Fibroblast of peridontal ligament (primary cell): ENCODE measurements at regions not wholly inside any gene's neighbourhood (a gene's known extent, or its start where the extent isn't known, plus 50 kb on each side); places are given as distances from the start of the nearest gene placed in this dataset.
A peak's percentile ranks its signal among the peaks of the same experiment; 100 is the strongest.
"Not testable (repeated sequence)": the region's sequence is repeated elsewhere in the genome, so short reads cannot be mapped to it uniquely, and the experiment has no call there.

Experiments
- DNase-seq: peaks from one replicate; pipeline ENCODE4 v3.0.0-alpha.2; 2010; ENCODE audit errors: extremely low read depth

DNA sequence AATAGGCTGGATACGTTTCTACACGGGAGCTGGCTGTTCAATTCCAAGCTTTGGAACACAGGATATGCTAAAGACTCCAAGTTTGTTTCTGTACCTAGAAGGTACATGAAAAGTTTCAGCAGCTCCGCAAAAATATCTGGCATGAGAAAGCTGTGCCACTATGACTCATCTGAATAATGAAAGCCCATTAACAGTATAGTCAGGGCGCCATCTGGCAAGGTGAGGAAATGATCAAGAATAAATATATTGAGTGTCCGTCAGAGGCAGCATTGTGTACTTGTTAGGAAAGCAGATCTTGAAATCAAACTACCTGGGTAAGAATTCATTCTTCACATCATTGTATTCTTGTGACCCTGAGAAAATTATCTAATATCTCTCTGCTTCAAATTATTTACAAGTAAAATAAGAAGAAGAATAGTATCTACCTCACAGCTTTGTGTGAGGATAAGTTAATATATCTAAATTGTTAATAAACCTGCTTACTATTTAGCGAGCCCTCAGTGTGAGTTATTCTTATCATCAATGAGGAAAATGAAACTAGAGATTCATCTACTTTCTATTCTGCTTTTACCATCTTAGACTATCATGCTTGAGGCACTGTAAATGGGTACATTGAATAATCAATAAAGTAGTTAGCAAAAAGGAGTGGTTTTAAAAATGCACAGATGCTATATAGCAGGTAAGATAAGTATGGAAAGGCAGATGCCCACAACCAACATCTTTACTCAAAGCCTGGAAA lies 53.5 kb downstream of the FSCB start:
- DNase-seq = no peak

DNA sequence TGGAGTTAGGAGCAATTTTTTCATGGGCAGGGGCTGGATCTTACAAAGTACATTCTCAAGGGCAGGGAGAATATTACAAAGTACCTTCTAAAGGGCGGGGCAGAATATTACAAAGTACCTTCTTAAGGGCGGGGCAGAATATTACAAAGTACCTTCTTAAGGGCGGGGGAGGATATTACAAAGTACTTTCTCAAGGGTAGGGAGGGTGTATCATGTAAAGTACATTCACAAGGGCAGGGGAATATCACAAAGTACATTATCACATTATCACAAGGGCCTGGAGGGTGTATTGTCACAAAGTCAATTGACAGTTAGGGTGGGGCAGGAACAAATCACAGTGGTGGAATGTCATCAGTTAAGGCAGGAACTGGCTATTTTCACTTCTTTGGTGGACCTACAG lies 56.9 kb downstream of the FSCB start:
- not testable (repeated sequence) for DNase-seq

DNA sequence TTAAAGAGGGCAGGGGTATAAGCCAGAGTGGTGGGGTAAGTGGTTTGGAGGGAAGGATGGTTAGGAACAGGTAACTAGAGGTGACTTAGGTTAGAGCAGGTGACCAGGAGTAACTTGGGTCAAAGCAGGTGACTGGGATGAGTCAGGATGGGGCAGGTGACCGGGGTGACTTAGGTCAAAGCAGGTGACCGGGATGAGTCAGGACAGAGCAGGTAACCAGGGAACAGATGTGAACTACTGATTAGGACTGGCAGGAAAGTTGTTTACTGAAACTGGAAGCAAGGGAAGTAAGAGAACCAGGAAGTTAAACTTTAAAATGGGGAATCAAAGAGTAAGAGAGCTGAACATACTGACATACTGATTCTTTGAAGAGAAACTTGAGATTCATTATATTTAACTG lies 57.4 kb downstream of the FSCB start:
- DNase-seq = no peak

DNA sequence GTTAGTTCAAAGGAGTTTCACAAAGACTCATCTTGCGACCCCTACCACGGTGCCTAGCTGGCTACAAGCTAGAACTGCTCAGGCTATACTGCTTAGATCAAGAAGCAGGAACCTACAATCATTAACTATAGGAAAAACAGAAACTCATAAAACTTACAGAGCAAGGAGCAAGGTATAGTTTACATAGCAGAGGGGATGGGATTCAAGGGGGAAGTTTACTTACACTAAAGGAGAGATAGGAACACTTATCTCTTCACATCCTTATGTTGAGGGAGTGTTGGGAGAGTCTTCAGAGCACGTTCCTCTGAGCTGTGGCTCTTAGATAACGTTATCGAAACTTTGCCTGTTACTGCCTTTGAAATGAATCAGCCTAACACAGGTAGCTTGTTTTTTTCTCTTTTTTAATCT lies 58.1 kb downstream of the FSCB start:
- DNase-seq = no peak

DNA sequence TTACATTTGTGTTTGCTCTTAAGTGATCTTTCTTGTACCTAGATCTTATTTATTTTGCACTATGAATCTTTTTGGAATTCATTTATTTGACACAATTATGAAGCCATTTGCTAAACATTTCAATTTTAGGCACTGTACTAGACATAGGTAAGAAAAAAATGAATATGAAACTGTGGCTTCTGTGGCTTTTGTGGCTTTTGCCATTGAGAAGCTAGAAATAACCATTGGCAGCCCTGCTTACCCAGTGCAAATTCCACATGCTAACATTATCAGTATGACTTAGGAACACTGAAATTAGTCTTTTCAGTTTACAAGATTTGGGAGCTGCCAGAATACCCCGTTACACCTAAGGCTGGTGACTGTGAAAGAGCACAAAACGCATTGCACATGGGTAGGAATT lies 60.1 kb downstream of the FSCB start:
- no peak for DNase-seq

DNA sequence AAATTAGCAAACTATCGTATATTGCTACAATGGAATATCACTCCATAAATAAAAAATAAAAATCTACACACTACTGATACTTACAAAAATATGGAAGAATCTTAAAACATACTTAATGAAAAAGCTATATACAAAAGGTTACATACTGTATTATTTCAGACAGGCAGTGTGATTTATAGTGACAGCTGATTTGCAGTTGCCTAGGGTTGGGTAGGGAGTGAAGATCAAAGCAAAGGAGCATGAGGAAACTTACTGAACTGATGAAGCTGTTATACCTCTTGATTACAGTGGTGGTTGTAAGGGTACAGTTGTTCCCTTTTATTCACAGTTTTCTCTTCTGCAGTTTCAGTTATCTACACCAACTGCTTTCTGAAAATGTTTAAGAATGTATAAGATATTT lies 62.6 kb downstream of the FSCB start:
- no peak for DNase-seq

DNA sequence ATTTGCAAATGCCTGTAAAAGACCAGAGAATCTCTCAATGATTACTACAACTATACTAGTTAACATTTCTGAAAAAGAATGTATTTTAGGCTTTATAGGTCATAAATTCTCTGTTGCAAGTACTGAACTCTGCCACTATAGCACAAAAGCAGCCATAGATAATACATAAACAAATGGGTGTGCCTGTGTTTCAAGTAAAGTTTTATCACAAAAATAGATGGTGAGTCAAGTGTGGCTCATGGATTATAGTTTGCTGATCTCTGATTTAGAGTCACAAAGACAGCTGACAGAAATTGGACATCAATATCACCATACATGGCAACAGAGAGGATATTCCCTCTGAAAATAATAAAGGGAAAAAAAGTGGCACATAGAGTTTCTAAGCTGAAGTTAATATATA lies 68.1 kb downstream of the FSCB start:
- peak; percentile 1 for DNase-seq

DNA sequence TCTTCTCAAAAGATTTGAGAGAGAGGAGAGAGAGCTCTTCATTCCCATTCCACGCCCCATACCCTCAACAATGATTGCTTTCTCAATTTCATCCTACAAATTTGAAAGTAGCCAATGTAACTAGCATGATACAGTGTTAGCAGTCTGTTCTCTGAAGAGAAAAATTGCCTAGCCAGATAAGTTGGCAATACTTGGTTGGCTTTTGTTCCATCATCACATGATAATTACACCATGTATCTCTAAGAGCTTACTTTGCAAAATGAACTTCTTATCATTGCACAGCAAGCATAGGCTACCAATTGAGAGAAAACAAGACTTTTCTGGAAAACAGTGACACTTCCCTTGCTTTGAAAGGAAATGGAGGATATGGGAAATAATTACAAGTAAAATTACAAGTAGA lies 68.9 kb downstream of the FSCB start:
- no peak for DNase-seq

DNA sequence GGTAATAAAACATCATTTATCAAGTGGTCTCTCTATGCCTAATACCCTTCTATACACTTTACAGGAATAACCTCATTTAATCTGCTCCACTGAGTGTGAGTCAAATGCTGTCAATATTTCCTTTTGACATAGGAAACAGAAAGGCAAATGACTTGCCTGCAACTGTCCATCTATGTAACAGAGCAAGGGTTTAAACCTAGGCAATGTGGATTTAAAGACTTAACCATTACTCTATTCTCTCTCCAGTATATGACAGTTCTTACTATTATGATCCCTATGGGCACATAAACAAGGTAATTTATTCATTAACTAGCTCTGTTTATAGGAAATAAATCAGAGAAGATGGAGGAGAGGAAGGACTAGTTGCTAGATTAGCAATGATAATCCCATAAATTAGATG lies 70.6 kb downstream of the FSCB start:
- no peak for DNase-seq

DNA sequence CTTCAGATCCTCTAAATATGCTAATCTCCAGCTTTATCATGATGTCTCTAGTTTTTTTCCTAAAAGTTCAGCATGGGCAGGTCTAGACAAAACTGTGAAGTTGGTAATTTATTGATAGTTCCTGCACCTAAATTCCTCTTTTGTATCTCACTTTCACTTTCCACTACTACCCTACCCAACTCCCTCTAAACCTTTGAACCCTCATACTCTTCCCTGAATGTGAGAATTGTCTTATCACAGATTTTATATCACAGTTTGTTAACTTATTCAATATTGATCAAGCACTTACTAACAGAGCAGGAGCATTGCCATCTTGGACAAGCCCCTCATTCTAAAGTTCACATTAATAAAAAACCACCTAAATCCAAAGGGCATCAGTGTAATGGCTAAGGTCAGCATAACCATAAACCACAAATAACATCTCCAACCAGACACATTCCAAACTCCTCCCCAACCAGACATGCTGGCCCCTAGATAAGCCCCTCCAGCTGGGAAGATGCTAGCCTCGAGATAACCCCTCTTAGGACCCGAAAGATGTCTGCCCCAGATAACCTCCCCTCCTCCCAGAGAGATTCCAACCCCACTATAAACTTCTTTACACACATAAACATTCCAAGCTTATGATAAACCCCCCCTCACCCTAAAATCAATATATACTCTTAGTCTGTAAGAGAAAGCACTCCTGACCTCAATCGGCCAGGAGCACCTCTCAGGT lies 78.7 kb downstream of the FSCB start:
- no peak for DNase-seq

DNA sequence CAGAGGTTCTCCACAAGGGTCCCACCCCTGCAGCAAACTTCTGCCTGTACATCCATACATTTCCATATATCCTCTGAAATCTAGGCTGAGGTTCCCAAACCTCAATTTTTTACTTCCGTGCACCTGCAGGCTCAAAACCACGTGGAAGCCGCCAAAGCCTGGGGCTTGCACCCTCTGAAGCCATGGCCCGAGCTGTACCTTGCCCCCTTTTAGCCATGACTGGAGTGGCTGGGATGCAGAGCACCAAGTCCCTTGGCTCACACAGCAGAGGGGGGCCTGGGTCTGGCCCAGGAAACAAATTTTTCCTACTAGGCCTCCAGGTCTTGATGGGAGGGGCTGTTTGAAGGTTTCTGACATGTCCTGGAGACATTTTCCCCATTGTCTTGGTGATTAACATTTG lies 84.4 kb downstream of the FSCB start:
- DNase-seq = no peak

DNA sequence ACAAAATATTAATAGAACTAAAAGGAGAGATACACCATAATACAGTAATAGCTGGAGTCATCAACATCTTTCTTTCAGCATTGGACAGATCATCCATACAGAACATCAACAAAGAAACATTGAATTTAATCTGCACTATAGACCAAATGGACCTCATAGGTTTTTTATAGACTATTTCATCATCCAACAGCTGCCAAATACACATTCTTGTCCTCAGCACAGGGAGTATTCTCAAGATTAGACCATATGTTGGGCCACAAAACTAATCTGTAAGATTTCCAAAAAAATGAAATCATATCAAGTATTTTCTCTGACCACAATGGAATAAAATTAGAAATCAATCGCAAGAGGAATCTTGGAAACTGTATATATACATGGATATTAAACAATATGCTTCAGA lies 86.9 kb downstream of the FSCB start:
- DNase-seq = peak; percentile 19

DNA sequence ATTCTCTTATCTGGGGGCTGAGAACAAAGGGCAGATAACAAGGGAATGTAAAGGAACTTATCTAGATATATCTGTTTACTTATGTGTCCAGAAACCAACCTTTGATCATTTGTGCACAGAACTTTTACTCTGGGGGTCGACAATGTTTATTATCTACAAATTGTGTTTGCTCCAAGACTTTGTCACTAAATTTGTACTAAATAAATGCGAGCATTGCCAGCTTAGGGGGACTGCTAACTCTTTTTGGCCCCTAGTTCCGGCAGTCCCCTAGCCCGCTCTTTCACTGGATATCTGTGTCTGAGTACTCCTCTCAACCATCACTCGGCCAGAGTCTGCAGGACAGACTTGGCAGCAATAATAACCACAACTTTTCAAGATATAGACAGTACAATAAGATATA lies 88.2 kb downstream of the FSCB start:
- no peak for DNase-seq

DNA sequence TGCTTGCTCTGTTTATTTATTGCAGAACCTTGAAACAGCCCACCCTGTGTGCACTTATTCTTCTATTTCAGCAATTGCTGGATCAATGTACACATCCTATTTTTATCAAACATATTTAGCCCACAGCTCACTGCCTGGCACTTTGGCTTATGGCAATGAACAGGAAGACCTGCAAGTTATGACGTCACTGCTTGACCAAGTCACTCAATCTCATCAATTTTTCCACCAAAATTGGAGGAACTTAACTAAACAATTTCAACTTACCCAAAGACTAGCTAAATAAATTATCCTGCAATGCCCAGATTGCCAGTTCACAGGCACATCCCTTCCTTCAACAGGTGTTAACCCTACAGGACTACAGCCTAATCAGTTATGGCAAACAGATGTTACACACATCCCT lies 89.3 kb downstream of the FSCB start:
- no peak for DNase-seq

DNA sequence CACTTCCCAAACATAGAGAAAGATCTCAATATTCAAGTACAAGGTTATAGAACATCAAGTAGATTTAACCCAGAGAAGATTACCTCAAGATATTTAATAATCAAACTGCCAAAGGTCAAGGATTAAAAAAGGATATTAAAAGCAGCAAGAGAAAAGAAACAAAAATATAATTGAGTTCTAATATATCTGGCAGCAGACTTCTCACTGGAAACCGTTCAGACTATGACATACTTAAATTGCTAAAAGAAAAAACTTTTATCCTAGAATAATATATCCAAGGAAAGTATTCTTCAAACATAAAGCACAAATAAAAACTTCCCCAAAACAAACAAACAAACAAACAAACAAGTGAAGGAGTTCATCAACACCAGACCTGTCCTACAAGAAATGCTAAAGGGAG lies 92.4 kb downstream of the FSCB start:
- DNase-seq = no peak

DNA sequence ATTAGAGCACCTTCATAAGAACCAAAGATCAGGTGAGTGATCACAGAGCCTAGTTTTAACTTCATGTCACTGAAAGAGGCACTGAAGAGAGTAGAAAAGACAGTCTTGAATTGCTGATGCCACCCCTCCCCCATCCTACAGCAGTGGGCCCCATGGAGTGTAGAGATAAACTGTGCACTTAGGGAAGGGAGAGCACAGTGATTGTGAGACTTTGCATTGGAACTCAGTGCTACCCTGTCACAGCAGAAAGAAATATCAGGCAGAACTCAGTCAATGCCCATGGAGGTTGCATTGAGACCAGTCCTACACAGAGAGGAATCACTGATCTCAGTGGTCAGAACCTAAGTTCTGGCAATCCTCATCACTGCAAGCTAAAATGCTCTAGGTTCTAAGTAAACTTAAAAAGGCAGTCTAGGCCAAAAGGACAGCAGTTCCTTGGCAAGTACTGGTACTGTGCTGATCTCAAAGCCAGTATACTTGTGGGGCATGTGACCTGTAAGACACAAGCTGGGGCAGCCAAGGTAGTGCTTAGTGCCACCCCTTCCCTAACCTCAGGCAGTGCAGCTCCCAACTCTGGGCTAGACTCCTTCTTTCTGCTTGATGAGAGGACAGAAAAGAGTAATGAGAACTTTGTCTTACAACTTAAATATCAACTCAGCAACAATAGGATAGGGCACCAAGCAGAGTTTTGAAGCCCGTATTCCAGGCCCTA lies 94.1 kb downstream of the FSCB start:
- DNase-seq = no peak

DNA sequence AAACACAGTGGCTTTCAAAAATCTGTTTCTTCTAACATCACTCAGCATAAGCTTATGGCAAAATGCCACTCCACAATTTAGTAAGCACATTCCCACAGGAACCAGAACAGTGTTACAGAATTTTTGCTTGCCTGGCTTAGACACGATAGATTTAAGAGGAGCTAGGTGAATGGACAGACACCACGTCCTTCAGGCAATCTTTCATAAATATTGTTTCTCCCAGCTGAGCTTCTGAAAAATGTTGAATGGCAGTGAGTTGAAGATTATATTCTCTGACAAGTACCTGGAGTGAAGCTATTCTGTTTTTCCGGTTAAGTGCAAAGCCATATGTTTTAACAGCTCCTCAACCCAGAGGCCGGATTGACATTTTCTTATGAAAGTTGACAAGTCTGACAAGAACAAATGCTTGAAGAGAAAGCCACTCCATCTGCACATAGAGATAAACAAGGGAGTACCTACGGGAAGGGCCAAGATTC lies 102.0 kb downstream of the FSCB start:
- DNase-seq = peak; percentile 7

DNA sequence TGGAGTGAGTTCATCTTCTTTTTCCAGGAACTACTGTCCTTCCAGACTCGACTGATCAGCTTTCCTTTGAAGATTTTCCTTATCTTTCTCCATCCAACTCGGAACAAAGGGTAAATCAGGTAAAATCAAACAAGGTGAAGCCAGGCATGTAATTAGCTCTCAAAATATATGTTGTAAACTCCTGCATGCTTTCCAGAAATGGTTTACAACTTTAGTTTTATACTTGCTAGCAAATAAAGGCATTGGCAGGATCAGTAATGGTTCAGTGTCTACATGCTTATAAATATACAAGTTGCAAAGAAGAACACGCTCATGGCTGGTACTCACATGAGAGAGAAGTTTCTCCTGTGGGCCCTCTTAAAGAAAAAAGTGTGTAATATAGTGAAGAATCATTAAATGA lies 102.5 kb downstream of the FSCB start:
- DNase-seq = no peak

DNA sequence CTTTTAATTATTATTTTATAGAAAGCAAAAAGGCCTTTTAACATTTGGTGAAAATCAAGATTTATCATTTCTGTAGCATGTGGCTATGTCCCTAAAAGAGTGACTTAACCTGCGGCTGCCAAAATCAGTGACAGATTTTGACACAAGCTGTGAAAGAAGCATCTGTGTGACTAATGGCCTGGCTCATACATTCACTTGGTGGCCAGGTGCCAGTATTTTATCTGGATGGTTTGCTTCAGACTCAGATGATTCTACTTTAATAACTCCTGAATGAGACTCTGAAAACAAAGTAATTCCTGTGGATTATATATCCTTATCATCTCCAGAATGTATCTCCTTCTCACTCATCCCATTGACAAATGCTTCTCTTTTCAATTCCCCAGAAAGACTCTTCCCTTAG lies 103.0 kb downstream of the FSCB start:
- DNase-seq = peak; percentile 2

DNA sequence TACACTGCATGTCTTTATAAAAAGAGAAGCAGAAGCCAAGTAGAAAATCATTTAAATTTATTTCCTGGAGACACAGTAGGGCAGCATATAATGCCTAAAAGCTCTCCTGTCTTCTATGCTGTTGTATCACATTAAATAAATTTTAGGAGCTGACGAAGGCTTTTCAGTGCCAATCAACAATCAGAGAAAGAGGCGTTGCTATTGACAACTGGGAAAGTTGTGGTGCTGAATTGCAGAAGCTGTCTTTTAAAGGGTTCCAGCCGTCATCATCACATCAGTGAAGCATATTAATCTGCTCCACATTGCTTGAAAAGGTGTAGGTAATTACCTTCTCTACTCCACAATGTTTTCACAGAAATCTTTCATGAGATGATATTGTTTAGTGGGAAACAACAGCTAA lies 103.9 kb downstream of the FSCB start:
- DNase-seq = no peak

DNA sequence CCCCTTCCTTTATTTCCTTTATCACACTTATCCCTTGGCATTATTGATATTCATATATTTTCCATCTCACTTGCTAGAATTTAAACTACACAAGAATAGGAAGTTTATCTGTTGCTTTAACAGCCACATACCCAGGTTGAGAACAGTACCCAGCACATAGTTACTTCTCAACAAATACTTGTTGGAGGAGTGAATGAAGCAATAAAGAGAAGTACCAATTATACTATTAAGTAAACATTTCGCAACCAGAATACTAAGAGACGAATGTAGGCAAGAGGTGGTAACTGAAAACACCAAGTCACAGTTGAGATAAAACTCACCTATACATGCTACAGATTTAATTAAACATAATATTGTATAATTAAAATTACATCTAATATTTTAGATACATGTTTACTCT lies 110.9 kb downstream of the FSCB start:
- no peak for DNase-seq

DNA sequence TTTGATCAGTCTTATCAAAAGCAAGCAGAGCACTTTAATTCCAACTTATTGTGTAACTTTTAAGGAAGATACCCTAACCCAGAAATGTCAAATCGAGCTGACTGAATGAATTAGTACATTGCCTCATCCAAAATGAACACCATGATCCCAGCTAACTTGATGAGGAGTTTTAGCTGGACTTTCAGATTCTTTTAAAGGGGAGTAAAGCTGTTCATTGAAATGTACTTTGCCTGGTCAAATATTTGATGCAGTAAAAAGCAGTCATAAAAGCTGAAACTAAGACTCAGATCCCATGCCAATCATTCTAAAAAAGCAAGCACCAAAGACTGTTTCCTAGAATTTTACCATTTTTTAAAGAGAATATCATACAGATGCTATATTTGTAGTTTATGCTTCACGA lies 114.1 kb downstream of the FSCB start:
- no peak for DNase-seq

DNA sequence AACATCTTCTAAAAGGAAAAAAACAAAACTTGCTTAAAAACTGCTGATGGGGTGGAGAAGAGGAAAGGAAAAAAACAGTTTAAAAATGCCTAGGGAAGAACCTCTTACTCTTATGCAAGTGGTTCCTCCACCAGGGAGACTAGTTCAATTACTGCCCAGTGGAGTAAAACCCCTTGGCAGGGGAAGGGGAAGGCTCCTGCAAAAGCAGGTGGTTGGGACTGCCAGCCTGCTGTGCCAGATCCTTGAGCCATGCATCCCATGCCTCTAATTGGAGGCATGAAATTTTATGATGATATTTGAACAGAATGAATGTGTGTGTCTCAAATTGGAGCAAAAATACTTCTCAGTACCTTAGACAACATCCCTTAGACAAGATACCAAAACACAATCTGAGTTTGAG lies 118.8 kb downstream of the FSCB start:
- no peak for DNase-seq
